ENCODE measurements at regions not wholly inside any gene's neighbourhood (a gene's known extent, or its start where the extent isn't known, plus 50 kb on each side); places are given as distances from the start of the nearest gene placed in this dataset.
"Not testable (repeated sequence)": the region's sequence is repeated elsewhere in the genome, so short reads cannot be mapped to it uniquely, and the experiment has no call there.

GRCh38 chr16:35585411-35585810 is 2126.0 kb downstream of the TP53TG3F start:
- Histone ChIP-seq H3K36me3 (no peaks in the 10 kb centered on the region), H3K9me3 (no peaks in the 10 kb centered on the region), H3K4me1 (ENCODE audit: control insufficient read depth in 1 of 2, low read depth in 2 of 2) (no peaks in the 10 kb centered on the region), H3K4me3 (no peak overlapping the region), H3K27me3 (replicated peaks; ENCODE audit: insufficient read depth) (no peaks in the 10 kb centered on the region), H3K27ac (no peak overlapping the region)
- ATAC-seq (ENCODE audit: insufficient number of reproducible peaks, low FRiP score, low read depth) = no peak
- TF ChIP-seq CTCF (IDR thresholded peaks at IDR 0.05) = no peak
- DNase-seq (ENCODE audit: low spot score) = no peak

GRCh38 chr16:35590913-35591312 is 2131.5 kb downstream of the TP53TG3F start:
- ATAC-seq (ENCODE audit: insufficient number of reproducible peaks, low FRiP score, low read depth); H3K4me1 ChIP-seq (ENCODE audit: control insufficient read depth in 1 of 2, low read depth in 2 of 2); H3K27me3 ChIP-seq (replicated peaks; ENCODE audit: insufficient read depth); H3K27ac ChIP-seq; H3K9me3 ChIP-seq; DNase-seq (ENCODE audit: low spot score); H3K36me3 ChIP-seq; H3K4me3 ChIP-seq: not testable (repeated sequence)

- Histone ChIP-seq H3K36me3 (no peaks in the 10 kb centered on the region), H3K27me3 (replicated peaks; ENCODE audit: insufficient read depth) (no peaks in the 10 kb centered on the region), H3K9me3 (no peaks in the 10 kb centered on the region), H3K27ac (no peak overlapping the region), H3K4me1 (ENCODE audit: control insufficient read depth in 1 of 2, low read depth in 2 of 2) (no peaks in the 10 kb centered on the region), H3K4me3 (no peak overlapping the region)
- DNase-seq (ENCODE audit: low spot score) = no peak
- no peak for TF ChIP-seq CTCF (IDR thresholded peaks at IDR 0.05)
- no peak for ATAC-seq (ENCODE audit: insufficient number of reproducible peaks, low FRiP score, low read depth)
Observed at GRCh38 chr16:35596467-35596866, 2137.1 kb downstream of the TP53TG3F start.

GRCh38 chr16:35598696-35599332 is 2139.4 kb downstream of the TP53TG3F start:
- ATAC-seq (ENCODE audit: insufficient number of reproducible peaks, low FRiP score, low read depth) = no peak
- DNase-seq (ENCODE audit: low spot score) = no peak
- no peak overlapping the region for H3K4me3 ChIP-seq

GRCh38 chr16:35599429-35600160 is 2140.2 kb downstream of the TP53TG3F start:
- no peak overlapping the region for H3K27ac ChIP-seq
- DNase-seq (ENCODE audit: low spot score) (no peak), ATAC-seq (ENCODE audit: insufficient number of reproducible peaks, low FRiP score, low read depth) (no peak)
- H3K4me1 ChIP-seq (ENCODE audit: control insufficient read depth in 1 of 2, low read depth in 2 of 2) = no peaks in the 10 kb centered on the region
- no peaks in the 10 kb centered on the region for H3K9me3 ChIP-seq
- no peak overlapping the region for H3K4me3 ChIP-seq
- no peaks in the 10 kb centered on the region for H3K36me3 ChIP-seq
- no peak for TF ChIP-seq CTCF (IDR thresholded peaks at IDR 0.05)
- no peaks in the 10 kb centered on the region for H3K27me3 ChIP-seq (replicated peaks; ENCODE audit: insufficient read depth)

More at GRCh38 chr16:35598696-35599332, 2139.4 kb downstream of the TP53TG3F start:
- Histone ChIP-seq H3K36me3 (no peaks in the 10 kb centered on the region), H3K4me1 (ENCODE audit: control insufficient read depth in 1 of 2, low read depth in 2 of 2) (no peaks in the 10 kb centered on the region), H3K27ac (no peak overlapping the region), H3K9me3 (no peaks in the 10 kb centered on the region), H3K27me3 (replicated peaks; ENCODE audit: insufficient read depth) (no peaks in the 10 kb centered on the region)
- no peak for TF ChIP-seq CTCF (IDR thresholded peaks at IDR 0.05)

GRCh38 chr16:35600161-35600555 is 2140.7 kb downstream of the TP53TG3F start:
- H3K4me3 ChIP-seq; DNase-seq (ENCODE audit: low spot score); H3K4me1 ChIP-seq (ENCODE audit: control insufficient read depth in 1 of 2, low read depth in 2 of 2); H3K36me3 ChIP-seq; H3K27me3 ChIP-seq (replicated peaks; ENCODE audit: insufficient read depth); ATAC-seq (ENCODE audit: insufficient number of reproducible peaks, low FRiP score, low read depth); H3K27ac ChIP-seq; H3K9me3 ChIP-seq: not testable (repeated sequence)

Measured in thoracic aorta (tissue), 2 donors.